Liver (tissue), 7 donors: ENCODE measurements at regions not wholly inside any gene's neighbourhood (a gene's known extent, or its start where the extent isn't known, plus 50 kb on each side); places are given as distances from the start of the nearest gene placed in this dataset.

Source experiments
- DNase-seq: peaks from one replicate; pipeline ENCODE4 v3.0.0-alpha.2; 2017; ENCODE audit warnings: low spot score
- H3K27ac ChIP-seq, 2 donors: one replicate each; pipeline ENCODE4 v1.7.0; 2013; ENCODE audit warnings: inconsistent platforms in 2 of 2, low read length in 2 of 2, control low read depth in 1 of 2, low read depth in 1 of 2, mild to moderate bottlenecking in 1 of 2
- H3K27me3 ChIP-seq, 4 donors: one replicate each; pipeline versions ENCODE4 v1.6.1 to v1.7.0; 2013; ENCODE audit warnings: low read length in 3 of 4, inconsistent platforms in 1 of 4, mild to moderate bottlenecking in 1 of 4, moderate library complexity in 1 of 4; ENCODE audit not compliant: control insufficient read depth in 4 of 4, insufficient read depth in 4 of 4
- H3K36me3 ChIP-seq, 4 donors: one replicate each; pipeline versions ENCODE4 v1.6.1 to v1.7.0; 2013; ENCODE audit warnings: low read length in 3 of 4, mild to moderate bottlenecking in 3 of 4, low read depth in 1 of 4, moderate library complexity in 1 of 4; ENCODE audit not compliant: control insufficient read depth in 4 of 4, insufficient read depth in 3 of 4
- H3K4me1 ChIP-seq, 4 donors: one replicate each; pipeline versions ENCODE4 v1.6.1 to v1.7.0; 2013; ENCODE audit warnings: low read length in 3 of 4, mild to moderate bottlenecking in 3 of 4, moderate library complexity in 1 of 4; ENCODE audit not compliant: control insufficient read depth in 4 of 4, insufficient read depth in 4 of 4
- H3K4me3 ChIP-seq, 3 donors: one replicate each; pipeline versions ENCODE4 v1.6.1 to v1.7.0; 2013; ENCODE audit warnings: low read length in 3 of 3, control low read depth in 1 of 3, low read depth in 1 of 3, mild to moderate bottlenecking in 1 of 3
- H3K9ac ChIP-seq, 2 donors: one replicate each; pipeline ENCODE4 v1.7.0; 2013; ENCODE audit warnings: low read length in 2 of 2, mild to moderate bottlenecking in 2 of 2, moderate library complexity in 2 of 2, control low read depth in 1 of 2, low read depth in 1 of 2
- H3K9me3 ChIP-seq, 4 donors: one replicate each; pipeline versions ENCODE4 v1.6.1 to v1.7.0; 2013; ENCODE audit warnings: low read length in 3 of 4; ENCODE audit not compliant: control insufficient read depth in 4 of 4
- EGR1 ChIP-seq, 2 donors: IDR thresholded peaks; 2 replicates each; pipeline ENCODE4 v1.6.1; 2016 to 2018; ENCODE audit warnings: antibody characterized with exemption in 2 of 2, low read depth in 2 of 2
- FOXA1 ChIP-seq: IDR thresholded peaks from 2 replicates; pipeline ENCODE4 v1.6.1; 2016; ENCODE audit warnings: antibody characterized with exemption
- FOXA2 ChIP-seq: IDR thresholded peaks from 2 replicates; pipeline ENCODE4 v1.6.1; 2016; ENCODE audit warnings: antibody characterized with exemption
- GABPA ChIP-seq, 2 donors: IDR thresholded peaks in 1 of 2; conservative IDR thresholded peaks in 1 of 2; 2 replicates each; pipeline ENCODE4 v1.6.1; 2016; ENCODE audit warnings: antibody characterized with exemption in 2 of 2, mild to moderate bottlenecking in 1 of 2, moderate library complexity in 1 of 2
- HNF4A ChIP-seq, 2 donors: conservative IDR thresholded peaks; 2 replicates each; pipeline ENCODE4 v1.6.1; 2016; ENCODE audit warnings: antibody characterized with exemption in 2 of 2, mild to moderate bottlenecking in 2 of 2
- HNF4G ChIP-seq: IDR thresholded peaks from 2 replicates; pipeline ENCODE4 v1.6.1; 2016; ENCODE audit warnings: antibody characterized with exemption
- JUND ChIP-seq, 2 donors: IDR thresholded peaks; 2 replicates each; pipeline ENCODE4 v1.6.1; 2016; ENCODE audit warnings: antibody characterized with exemption in 2 of 2
- NR2F2 ChIP-seq: IDR thresholded peaks from 2 replicates; pipeline ENCODE4 v1.6.1; 2016; ENCODE audit warnings: antibody characterized with exemption
- RAD21 ChIP-seq, 2 donors: IDR thresholded peaks; 2 replicates each; pipeline ENCODE4 v1.6.1; 2016; ENCODE audit warnings: antibody characterized with exemption in 2 of 2, mild to moderate bottlenecking in 2 of 2
- RXRA ChIP-seq, 2 donors: IDR thresholded peaks; 2 replicates each; pipeline ENCODE4 v1.6.1; 2017 to 2018; ENCODE audit warnings: antibody characterized with exemption in 2 of 2, mild to moderate bottlenecking in 1 of 2
- TAF1 ChIP-seq: conservative IDR thresholded peaks from 2 replicates; pipeline ENCODE4 v1.6.1; 2016; ENCODE audit warnings: antibody characterized with exemption, mild to moderate bottlenecking
- YY1 ChIP-seq: IDR thresholded peaks from 2 replicates; pipeline ENCODE4 v1.6.1; 2016; ENCODE audit warnings: antibody characterized with exemption, mild to moderate bottlenecking
- WGBS: extraction: QIAGEN DNeasy Blood & Tissue Kit; methylation state at CpG from one replicate; pipeline ENCODE4 v1.1.7; 2013; 5-methylcytosine and 5-hydroxymethylcytosine counted together
- TF ChIP-seq, protein P1 (sequence below): IDR thresholded peaks from 2 replicates; pipeline ENCODE4 v1.6.1; 2016; ENCODE audit warnings: antibody characterized with exemption
- TF ChIP-seq, protein P2 (sequence below): IDR thresholded peaks from 2 replicates; pipeline ENCODE4 v1.6.1; 2016; ENCODE audit warnings: antibody characterized with exemption
- TF ChIP-seq, protein P3 (sequence below): IDR thresholded peaks from 2 replicates; pipeline ENCODE4 v1.6.1; 2016; ENCODE audit warnings: antibody characterized with exemption, mild to moderate bottlenecking
- donor health status: healthy.
- donor health status: healthy.
- donor health status: healthy.
- donor health status: healthy.

DNA sequence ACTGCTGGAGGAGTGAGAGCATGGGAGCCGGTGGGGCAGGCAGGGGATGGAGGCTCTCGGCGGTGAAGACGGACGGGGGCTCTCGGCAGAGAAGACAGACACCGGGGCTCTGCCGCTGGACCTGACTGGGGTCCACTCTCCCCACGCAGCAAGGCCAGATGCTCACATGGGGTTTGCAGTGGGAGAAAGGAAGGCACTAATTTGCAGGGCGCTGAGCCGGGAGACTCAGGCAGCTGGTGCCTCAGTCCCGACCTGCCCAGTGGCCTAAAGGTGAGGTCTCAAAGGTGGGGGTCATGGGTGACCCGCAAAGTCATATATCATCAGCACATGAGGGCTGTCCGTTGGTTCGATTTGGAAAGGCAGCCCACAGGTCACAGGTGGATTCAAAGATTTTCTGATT lies 187.3 kb downstream of the ERMARD start:
- TF ChIP-seq HNF4A (conservative IDR thresholded peaks at IDR 0.05) (no peak), TAF1 (no peak), FOXA2 (no peak), RAD21 (IDR thresholded peaks at IDR 0.05) (no peak), HNF4G (no peak), NR2F2 (no peak), FOXA1 (no peak), RXRA (IDR thresholded peaks at IDR 0.05) (no peak)
- TF ChIP-seq, protein P1, sequence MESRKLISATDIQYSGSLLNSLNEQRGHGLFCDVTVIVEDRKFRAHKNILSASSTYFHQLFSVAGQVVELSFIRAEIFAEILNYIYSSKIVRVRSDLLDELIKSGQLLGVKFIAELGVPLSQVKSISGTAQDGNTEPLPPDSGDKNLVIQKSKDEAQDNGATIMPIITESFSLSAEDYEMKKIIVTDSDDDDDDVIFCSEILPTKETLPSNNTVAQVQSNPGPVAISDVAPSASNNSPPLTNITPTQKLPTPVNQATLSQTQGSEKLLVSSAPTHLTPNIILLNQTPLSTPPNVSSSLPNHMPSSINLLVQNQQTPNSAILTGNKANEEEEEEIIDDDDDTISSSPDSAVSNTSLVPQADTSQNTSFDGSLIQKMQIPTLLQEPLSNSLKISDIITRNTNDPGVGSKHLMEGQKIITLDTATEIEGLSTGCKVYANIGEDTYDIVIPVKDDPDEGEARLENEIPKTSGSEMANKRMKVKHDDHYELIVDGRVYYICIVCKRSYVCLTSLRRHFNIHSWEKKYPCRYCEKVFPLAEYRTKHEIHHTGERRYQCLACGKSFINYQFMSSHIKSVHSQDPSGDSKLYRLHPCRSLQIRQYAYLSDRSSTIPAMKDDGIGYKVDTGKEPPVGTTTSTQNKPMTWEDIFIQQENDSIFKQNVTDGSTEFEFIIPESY: no peak
- WGBS: 94% methylated on average over 15 of the region's 15 CpGs

DNA sequence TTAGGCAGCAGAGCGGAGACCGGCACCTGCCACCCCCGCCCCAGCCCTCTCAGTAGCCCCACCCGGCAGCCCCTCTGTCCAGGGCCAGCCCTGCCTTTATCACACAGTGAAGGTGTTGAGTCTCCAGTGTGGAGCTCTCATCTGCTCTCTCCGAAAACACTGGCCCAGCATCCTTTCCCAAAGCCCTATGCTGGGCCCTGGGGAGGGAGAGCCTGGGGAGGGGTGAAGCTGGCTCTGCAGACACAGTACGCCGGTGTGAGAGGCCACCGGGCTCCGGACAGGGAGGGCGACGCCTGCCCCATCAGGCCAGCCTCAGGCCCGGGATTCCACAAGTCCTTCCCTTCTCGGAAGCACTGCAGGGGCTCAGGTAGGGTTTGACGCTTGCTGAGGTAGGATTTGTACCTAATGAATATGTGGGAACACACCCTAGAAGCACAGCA lies 186.9 kb downstream of the ERMARD start:
- no peaks in the 10 kb centered on the region for H3K36me3 ChIP-seq
- no peaks in the 10 kb centered on the region for H3K27me3 ChIP-seq
- H3K9me3 ChIP-seq: no peaks in the 10 kb centered on the region
- DNase-seq: no peak
- peaks cover 6 to 22% (median 13%) of the 10 kb centered on the region in 4 donors for H3K4me1 ChIP-seq
- no peak overlapping the region for H3K9ac ChIP-seq
- no peak overlapping the region for H3K4me3 ChIP-seq
- TF ChIP-seq EGR1 (IDR thresholded peaks at IDR 0.05; ENCODE audit: low read depth in 2 of 2): no peak
- TF ChIP-seq, protein P1: no peak
- TF ChIP-seq YY1: no peak
- no peak for TF ChIP-seq GABPA (IDR thresholded peaks at IDR 0.05 in 1 of 2, conservative IDR thresholded peaks at IDR 0.05 in 1 of 2)
- no peak for TF ChIP-seq RAD21 (IDR thresholded peaks at IDR 0.05)
- no peak for TF ChIP-seq RXRA (IDR thresholded peaks at IDR 0.05)
- TF ChIP-seq FOXA2: no peak
- TF ChIP-seq, protein P2, sequence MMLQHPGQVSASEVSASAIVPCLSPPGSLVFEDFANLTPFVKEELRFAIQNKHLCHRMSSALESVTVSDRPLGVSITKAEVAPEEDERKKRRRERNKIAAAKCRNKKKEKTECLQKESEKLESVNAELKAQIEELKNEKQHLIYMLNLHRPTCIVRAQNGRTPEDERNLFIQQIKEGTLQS: no peak
- no peak for TF ChIP-seq JUND (IDR thresholded peaks at IDR 0.05)
- no peak for TF ChIP-seq HNF4G
- TF ChIP-seq, protein P3, sequence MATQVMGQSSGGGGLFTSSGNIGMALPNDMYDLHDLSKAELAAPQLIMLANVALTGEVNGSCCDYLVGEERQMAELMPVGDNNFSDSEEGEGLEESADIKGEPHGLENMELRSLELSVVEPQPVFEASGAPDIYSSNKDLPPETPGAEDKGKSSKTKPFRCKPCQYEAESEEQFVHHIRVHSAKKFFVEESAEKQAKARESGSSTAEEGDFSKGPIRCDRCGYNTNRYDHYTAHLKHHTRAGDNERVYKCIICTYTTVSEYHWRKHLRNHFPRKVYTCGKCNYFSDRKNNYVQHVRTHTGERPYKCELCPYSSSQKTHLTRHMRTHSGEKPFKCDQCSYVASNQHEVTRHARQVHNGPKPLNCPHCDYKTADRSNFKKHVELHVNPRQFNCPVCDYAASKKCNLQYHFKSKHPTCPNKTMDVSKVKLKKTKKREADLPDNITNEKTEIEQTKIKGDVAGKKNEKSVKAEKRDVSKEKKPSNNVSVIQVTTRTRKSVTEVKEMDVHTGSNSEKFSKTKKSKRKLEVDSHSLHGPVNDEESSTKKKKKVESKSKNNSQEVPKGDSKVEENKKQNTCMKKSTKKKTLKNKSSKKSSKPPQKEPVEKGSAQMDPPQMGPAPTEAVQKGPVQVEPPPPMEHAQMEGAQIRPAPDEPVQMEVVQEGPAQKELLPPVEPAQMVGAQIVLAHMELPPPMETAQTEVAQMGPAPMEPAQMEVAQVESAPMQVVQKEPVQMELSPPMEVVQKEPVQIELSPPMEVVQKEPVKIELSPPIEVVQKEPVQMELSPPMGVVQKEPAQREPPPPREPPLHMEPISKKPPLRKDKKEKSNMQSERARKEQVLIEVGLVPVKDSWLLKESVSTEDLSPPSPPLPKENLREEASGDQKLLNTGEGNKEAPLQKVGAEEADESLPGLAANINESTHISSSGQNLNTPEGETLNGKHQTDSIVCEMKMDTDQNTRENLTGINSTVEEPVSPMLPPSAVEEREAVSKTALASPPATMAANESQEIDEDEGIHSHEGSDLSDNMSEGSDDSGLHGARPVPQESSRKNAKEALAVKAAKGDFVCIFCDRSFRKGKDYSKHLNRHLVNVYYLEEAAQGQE: no peak
- no peak for TF ChIP-seq NR2F2
- WGBS: 95% methylated on average over 14 of the region's 14 CpGs
- H3K27ac ChIP-seq: no peak overlapping the region

More for the DNA sequence above, 187.3 kb downstream of the ERMARD start:
- DNase-seq: no peak
- Histone ChIP-seq H3K36me3 (no peaks in the 10 kb centered on the region), H3K9ac (no peak overlapping the region), H3K9me3 (peaks cover 0 to 3% (median 0%) of the 10 kb centered on the region in 4 donors), H3K27me3 (no peaks in the 10 kb centered on the region), H3K4me3 (no peak overlapping the region), H3K27ac (no peak overlapping the region), H3K4me1 (peaks cover 6 to 20% (median 11%) of the 10 kb centered on the region in 4 donors)
